ENCODE measurements at regions not wholly inside any gene's neighbourhood (a gene's known extent, or its start where the extent isn't known, plus 50 kb on each side); places are given as distances from the start of the nearest gene placed in this dataset.

GRCh38 chr5:35373249-35373648, 143.0 kb upstream of the PRLR start:
- TF ChIP-seq POLR2A (IDR thresholded peaks at IDR 0.05): no peak
- no peak for TF ChIP-seq CTCF (IDR thresholded peaks at IDR 0.05)

Measured in esophagus squamous epithelium (tissue), 4 donors.